ENCODE measurements at regions not wholly inside any gene's neighbourhood (a gene's known extent, or its start where the extent isn't known, plus 50 kb on each side); places are given as distances from the start of the nearest gene placed in this dataset.

DNA sequence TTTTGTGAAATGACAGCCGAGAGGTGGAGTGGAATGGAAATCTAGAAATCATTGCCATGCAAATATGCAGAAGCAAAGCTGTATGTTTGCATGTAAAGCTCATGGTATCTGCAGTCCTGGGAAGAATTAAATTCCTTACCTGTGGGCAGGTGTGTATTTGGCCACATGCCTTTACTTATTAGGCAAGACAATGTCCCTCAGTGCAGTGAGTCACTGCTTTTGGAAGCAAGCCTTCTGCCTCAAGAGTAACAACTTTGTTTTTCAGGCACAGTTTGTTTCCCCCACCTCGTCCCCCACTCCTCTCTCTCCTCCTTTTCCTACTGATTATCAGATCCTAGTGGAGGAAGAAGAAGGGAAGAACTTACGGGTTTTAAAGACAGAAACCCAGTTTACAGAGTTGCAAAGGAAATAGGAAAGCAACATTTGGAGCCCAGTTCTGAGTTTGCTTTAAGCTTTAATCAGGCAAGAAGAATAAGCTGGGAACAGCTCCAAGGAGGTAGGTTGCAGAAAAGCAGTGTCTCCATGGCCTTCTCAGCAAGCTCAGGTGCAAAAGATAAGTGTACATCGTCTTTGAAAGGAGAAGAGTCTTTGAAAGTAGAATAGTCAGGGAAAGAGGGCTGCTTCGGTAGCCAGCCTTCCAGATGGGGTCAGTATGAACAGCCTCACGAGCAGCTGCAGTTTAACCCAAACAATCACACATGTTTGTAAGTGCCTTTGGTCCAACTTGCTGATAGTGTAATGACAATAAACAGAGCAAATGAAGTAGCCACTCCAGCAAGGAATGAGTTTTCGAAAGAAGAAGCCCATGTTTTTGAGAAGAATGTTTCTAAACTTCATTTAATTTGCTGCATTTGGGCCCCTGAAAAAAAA lies 190.1 kb downstream of the KLF5 start:
- no peak for DNase-seq (ENCODE audit: low read depth)

DNA sequence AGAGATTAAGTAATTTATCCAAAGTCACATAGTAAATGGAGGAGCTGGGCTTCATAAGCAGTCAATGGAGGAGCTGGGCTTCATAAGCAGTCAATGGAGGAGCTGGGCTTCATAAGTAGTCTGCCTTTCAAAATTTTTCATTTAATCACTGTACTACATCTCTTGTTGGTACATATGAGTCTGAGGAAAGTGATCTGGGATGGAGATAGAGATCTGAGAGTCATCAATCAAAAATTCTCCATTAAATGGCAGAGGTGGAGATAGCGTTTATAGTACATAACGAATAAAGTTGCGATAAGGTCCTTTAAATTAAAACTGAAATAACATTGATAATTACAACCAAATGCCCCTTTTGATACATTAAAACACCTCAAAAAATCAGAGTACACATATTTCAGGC lies 189.3 kb downstream of the KLF5 start:
- no peak for DNase-seq (ENCODE audit: low read depth)

DNA sequence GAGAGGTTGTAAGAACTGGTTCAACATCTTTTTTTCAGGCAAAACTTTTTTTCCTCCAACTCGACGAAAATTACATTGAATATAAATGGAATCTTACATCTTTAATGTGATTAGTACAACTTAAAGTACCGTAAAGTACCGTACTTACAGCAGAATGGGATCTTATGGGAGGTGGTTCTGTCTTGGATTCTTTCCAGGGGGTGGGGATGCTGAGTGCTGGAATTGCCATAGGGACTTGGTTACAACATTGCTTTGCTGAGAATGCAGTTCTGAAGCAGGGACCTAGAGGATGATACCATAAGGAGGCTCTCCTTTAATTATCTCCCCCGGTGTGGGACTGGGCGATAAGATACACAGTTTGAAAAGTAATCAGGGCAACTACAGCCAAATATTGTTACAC lies 186.4 kb downstream of the KLF5 start:
- DNase-seq (ENCODE audit: low read depth): no peak

DNA sequence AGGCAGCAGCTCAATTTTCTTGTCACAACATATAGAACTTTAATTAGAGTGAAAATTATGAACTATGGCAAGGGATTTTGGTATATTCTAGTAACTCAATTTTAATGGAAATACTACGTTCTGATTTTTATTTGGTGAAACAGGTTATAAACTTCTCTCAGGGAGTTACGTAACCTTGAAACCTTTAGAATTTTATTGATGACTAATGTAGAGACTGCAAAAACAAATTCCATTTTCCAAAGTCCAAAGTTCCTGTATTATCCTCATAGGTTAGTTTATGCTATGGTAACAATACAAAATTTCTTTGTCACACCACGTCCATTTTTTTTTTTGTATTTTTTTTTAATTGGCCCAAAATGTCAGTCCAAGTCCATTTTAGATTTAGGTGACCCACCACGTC lies 185.7 kb downstream of the KLF5 start:
- no peak for DNase-seq (ENCODE audit: low read depth)

DNA sequence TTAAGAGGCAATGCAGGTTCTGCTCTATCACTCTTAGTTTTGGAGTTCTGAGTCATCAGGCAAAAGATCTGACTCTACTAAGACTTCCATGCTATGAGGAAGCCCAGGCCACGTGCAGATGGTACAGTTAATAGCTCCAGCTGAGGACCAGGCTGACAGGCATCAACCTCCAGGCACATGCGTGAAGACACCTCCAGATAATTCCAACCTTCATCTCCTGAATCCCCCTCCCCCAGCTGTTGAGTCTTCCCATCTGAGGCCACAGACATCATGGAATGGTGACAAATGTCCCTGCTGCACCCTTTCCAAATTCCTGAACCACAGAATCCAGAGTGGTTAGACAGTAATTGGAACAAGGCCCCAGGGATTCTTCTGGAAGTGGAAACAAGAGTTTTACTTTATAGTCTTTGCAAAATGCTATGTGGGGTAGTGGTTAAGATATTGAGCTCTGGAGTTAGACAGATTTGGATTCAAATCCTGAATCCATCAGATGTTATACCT lies 183.8 kb downstream of the KLF5 start:
- DNase-seq (ENCODE audit: low read depth): no peak

DNA sequence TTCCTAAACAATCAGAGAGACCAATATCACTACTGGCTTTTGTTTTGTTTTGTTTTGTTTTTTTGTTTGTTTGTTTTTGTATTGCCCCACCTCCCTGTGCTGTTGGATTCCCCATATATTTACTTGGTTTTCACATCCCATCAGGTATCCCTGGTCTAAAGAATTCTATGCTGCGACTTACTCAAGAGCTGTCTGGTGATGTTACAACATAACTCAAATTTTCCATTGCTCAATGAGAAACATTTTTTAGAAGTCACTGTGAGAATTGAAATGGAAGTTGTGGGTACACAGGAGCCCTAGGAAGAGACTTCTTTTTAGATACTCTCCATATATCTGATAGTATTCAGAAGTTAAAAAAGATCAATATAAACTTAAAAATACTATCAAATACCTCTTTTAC lies 181.4 kb downstream of the KLF5 start:
- peak; percentile 11 for DNase-seq (ENCODE audit: low read depth)

DNA sequence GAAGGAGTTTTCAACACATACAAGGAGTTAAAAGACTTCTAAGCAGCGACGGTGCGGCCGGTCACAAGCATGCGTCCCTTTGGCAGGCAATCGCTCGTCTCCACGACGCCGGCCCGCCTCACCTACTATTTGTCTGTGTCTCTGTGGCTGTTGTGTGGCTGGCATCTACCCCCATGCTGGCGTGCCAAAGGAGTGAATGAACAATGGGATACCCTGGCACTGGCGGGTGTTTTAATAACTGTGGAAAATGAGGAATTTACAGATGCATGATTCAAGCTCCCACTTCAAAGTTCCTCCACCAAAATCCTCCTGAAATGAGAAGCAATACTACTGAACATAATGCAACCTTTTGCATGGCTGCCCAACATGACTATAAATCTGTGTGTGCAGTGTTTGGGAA lies 176.6 kb downstream of the KLF5 start:
- DNase-seq (ENCODE audit: low read depth): no peak

DNA sequence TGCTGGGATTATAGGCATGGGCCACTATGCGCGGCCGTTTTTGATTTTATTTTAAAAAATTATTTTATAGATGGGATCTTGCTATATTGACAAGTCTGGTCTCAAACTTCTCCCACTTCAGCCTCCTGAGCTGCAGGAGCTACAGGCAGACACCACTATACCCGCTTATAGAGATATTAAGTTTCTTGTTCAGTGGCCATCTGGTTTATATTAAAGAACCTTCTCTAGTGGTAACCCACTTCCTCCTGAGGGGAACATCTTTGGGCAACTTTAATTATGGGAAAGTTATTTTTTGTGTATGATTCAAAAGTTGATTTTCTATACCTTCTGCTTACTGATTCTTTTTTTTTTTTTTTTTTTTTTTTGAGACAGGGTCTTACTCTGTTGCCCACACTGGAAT lies 172.7 kb downstream of the KLF5 start:
- DNase-seq (ENCODE audit: low read depth): peak; percentile 40

DNA sequence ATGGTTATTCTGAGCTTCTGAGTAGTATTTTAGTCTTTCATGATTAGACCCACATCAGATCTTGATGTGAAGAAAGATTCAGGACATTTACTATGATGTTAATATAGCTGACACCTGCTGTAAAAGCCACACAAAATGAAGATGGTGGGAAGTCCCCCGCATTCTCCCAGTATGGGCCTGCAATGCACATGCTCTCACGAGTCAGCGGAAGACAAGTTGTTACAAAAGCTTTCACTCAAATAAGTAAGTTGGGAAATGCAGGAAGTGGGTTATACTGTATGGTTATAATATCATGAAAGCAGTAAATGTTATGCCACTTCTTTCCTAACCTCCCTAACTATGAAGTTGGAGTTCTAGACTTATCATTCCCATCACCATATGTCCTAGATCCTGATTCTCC lies 171.9 kb downstream of the KLF5 start:
- peak; percentile 19 for DNase-seq (ENCODE audit: low read depth)

DNA sequence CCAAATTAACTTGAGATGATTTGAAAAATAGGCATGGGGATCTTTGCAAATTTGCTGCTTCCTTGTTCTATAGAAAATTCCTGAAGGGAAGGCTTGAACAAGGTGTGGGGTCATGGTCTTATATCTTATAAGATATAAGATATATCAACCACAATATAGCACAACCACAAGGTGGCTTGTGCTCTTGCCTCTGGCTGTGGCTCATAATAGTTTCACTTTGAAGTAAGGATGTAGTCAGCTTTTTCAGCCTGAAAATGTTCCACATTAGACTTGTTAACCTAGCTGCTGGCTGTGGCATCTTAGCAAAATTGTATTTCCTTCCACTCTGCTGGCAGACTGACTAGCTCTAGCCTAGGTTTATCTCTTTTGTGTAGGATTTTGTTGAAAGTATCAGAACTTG lies 169.7 kb downstream of the KLF5 start:
- DNase-seq (ENCODE audit: low read depth): no peak

DNA sequence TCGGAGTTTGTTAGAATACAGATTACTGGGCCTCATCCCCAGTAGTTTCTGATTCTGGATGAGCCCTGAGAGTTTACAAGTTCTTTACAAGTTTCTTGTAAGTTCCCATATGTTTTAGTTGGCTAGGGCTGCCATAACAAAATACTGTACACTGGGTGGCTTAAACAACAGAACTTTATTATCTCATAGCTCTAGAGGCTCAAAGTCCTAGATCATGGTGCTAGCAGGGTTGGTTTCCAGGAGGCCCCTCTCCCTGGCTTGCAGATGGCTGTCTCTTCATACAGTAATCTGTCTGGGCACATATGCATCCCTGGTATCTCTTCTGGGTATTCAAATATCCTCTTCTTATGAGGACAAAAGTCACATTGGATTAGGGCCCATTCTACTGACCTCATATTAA lies 167.2 kb downstream of the KLF5 start:
- DNase-seq (ENCODE audit: low read depth): no peak

DNA sequence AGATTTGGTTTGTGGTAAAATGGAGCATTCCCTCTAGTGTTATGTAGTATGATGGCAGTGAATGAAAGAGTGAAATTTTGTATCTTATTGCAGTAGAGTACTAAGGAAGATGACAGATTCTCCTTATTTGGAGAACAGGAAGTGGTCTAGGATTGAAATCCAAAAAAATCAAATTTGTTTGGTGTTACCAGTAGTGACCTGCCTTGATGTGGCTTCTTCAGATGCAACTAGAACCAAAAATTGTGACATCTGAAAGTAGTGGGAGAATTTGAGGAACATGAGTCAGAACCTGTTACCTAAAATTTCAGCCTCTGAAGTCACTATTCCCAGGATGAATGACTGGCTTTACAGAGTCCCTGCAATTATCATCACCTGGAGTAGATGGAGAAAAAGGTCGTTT lies 165.9 kb downstream of the KLF5 start:
- peak; percentile 40 for DNase-seq (ENCODE audit: low read depth)

DNA sequence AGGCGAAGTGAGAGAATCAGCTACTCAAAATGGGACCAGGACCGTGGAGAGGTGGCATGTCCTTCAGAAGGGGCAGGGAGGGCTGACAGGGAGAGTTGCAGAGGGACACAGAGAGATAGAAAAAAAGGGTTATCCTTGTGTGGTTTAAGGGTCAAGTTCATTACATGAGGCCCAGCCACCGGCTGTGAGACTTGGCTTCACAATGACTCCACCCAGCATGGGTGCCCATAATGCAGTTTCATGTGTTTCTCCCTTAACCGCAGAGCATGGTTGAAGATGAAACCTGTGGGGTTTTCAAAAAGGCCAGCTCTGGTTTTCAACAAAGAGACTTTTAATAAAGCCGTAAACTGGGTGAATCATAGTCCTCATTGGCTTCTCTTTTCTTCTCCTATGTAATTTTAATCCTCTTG lies 164.6 kb downstream of the KLF5 start:
- no peak for DNase-seq (ENCODE audit: low read depth)

DNA sequence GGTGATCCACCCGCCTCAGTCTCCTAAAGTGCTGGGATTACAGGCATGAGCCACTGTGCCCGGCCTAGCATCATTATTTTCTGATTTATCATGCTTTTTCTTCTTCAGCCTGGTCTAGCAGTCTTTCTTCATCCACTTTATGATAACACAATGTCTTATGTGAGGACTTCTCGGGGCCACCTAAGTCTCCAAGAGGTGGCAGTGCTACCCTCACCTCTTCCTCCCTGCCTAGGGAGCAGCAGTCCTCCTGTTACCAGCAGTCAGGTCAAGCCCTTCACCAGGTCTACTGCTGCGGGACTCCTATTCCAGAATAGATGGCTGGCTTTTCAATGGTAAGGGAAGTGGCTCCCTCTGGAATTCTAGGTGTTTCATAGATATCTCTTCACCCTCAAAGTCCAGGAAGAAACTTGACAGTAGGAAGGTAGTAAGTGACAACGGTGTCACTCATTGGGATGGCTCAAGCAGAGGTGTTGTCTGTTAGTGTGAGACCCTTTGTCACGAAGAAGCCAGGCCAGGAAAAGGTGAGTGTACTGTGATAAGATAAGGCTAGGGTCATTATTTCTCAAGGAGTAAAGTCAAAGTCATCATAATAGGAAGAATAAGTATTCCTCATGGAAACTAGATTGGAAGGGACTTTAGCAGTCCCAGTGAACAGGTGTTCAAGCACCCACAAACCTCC lies 164.0 kb downstream of the KLF5 start:
- no peak for DNase-seq (ENCODE audit: low read depth)

DNA sequence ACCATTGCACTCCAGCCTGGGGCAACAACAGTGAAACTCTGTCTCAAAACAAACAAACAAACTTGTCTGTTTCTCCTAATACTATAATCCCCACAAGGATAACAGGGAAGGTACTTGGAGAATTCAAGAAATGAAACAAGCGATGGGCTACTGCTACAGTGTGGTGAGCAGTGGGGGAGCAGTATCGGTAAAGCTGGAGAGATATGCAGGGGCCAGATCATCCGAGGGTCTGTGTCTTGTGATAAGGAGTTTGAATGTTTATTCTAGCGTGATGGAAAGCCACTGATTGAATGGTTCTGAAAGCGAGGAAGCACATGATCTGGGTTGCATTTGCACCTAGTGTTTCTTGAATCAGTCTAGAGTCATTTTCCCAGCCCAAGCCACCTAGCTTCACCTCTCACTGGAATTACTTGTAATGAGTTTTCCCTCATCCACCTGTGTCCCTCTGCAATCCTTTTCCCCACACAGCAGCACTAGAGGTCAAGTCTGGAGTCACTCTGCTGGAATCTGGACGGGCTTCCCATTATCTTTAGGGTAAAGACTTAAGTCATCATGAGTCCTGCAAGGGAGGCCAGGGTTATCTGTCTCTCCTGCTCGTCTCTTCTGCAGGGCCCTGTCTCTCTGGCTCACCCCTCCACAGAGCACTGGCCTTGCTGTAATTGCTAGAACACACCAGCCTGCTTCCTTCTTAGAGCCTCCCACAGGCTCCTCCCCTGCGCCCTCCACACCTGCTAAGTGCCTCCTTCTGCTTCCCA lies 162.3 kb downstream of the KLF5 start:
- DNase-seq (ENCODE audit: low read depth): no peak

DNA sequence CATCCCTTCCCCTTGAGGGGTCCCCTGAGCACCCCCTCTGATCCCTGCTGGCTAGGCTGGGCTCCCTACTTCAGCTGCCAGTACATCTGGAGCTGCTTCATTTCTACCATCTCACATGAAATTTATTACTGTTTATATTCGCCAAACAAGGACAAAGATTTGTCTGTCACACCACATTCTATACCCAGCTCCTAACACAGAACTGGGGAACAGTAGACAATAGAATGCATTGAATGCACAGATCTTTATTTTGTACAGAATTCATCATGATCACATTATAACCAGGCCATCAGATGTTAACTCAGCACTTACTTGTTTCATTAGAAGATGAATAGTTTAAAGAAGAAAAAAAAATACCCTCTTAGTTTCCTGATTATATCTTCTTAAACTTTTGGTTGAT lies 159.4 kb downstream of the KLF5 start:
- DNase-seq (ENCODE audit: low read depth): no peak

DNA sequence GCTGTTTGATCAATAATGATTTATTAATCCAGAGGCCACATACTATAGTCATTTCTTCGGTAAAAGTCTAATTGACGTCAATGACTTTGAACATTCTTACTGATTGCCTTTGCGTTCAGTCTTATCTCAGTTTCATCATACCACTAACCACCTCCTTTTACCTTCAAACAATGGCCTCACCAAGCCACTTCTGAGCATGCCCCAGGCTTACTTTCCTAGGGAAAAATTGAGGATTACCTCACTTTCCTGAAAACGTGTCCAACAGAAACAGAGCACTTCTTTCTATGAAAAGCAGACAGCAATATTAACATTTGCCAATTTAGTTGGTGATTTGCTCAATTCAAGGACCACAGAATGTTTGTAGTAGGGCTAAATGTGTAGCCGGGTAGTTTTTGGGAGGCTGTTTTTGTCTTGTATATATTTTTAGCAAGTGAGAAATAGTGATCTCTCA lies 157.6 kb downstream of the KLF5 start:
- peak; percentile 94 for DNase-seq (ENCODE audit: low read depth)

DNA sequence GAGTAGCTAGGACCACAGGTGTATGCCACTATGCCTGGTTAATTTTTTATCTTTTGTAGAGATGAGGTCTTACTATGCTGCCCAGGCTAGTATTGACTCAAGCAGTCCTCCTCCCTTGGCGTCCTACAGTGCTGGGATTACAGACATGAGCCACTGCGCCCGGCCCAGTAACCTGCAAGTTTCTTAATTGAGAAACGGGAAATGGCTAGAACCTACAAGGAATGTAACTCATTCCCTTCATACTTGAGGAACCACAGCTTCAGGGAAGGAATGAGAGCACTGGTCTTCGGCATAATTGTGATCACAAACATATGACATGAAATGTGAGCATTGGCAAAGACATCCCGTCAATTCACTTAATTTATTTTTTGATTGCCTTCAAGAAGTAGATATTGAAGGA lies 157.0 kb downstream of the KLF5 start:
- DNase-seq (ENCODE audit: low read depth): peak; percentile 80

DNA sequence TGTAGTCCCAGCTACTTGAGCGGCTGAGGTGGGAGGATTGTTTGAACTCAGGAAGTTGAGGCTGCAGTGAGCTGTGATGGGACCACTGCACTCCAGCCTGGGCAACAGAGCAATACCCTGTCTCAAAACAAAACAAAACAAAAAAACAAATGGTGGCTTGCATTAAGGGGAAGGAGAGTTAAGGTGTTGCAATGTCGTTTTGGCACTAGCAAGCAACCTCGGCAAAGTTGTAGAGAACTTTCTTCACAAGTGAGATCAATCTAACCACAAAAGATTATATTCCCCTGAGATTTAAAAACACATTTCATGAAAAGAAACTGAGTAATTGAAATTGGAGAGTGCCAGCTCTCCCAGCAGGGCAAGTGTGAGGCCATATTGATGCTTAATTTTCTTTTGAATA lies 153.7 kb downstream of the KLF5 start:
- peak; percentile 6 for DNase-seq (ENCODE audit: low read depth)

DNA sequence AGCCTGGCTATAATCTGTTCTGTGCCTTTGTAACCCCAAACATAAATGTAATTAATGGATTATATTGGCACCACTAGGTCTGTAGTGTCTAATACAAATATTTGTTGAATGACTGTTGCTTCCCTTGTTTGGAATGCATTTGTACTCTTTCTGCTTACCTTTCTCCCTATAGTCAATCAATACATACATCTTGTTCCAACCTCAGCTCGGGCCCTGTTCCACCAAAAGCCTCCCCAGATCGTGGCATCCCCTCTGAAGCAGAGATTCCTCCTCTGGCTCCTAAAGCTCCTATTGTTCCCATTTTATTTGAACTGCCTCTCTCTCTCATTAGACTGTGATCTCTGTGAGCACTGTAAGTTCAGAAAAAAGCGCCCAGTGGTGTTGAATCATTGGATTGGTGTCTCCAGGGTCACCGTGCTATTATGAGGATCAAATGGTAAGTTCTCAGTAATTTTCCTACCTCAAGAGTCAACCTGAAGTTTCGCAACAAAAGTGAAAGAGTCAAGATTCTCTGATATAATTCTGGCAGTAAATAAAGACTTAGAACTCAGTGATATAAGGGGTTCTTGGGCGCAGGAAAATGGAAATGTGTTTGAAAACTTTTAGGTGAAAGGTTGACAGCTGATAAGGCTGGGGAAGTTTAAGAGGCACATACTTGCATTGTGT lies 151.5 kb downstream of the KLF5 start:
- no peak for DNase-seq (ENCODE audit: low read depth)

DNA sequence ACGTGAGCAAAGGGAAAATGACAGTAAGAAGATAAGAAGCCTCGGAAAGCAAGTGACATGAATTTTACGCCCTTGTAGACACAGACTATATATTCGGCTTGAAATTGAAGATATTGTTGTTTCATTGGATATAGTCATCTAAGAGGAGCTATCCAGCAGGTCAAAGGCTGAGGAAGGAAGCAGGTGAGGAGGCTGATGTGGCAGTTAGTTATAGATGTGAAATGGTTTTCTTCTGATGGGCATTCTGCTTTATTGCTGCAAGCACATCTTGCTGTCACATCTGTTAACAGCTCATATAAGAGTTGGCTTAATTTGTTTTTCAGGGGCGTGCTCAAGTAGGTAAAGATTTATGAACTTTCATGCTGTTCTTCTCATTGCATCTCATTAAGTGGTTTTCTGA lies 146.1 kb downstream of the KLF5 start:
- DNase-seq (ENCODE audit: low read depth): no peak

DNA sequence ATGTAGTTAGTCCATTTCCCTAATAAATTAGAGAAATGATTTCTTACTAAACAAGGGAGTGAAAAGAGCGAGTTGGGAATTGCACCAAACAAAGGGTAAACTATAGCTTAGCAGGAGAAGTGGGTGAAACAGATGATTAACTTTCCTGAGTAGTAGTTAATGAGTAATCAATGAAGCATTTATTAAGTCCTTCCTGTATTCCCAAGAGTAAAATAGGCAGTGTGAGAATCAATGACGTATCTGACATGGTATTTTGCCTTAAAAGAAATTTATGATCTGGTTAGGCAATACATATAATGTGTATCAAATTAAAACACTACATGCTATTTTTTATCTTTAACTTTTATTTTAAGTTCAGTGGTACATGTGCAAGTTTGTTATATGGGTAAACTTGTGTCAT lies 142.8 kb downstream of the KLF5 start:
- no peak for DNase-seq (ENCODE audit: low read depth)
